GM13976 (cell line): ENCODE measurements at regions not wholly inside any gene's neighbourhood (a gene's known extent, or its start where the extent isn't known, plus 50 kb on each side); places are given as distances from the start of the nearest gene placed in this dataset.

Source experiments
- DNase-seq: peaks from one replicate; pipeline ENCODE4 v3.0.0; 2012; ENCODE audit warnings: low spot score
- in situ Hi-C: fragments of 300-500 bp; cut with MboI; formaldehyde crosslinking; loops from one replicate; pipeline ENCODE4 v1.12.0; 2022; ENCODE audit warnings: low sequenced_read_pairs, mixed read lengths, inconsistent platforms; ENCODE audit not compliant: unreplicated experiment
- TF ChIP-seq, protein P1 (sequence below): IDR thresholded peaks from 2 replicates; pipeline ENCODE4 v1.5.1; 2012; ENCODE audit warnings: borderline replicate concordance, mild to moderate bottlenecking; ENCODE audit not compliant: insufficient read depth; ENCODE audit errors: extremely low read depth, missing control alignments, control extremely low read depth

DNA sequence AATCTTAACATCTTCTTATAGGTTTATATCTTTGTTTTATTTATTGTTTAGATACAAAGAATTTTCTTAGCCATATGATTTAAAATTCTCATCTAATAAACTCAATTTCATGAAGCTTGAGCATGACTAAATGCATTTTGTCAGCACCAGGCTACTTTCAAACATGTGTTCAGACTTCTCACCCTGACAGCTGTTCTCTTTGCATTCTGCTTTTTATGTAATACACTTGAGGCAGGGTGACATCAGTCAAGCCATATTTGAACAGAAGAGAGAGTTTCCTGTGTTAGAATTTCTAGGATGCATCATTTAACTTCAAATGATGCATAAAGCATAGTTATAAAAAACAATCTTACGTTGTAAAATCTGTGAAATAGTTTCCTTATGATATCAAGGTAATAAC, 1295.1 kb upstream of the PCDH20 start:
- in situ Hi-C loops, result no loop called here
- DNase-seq, result no peak
- TF ChIP-seq, protein P1, sequence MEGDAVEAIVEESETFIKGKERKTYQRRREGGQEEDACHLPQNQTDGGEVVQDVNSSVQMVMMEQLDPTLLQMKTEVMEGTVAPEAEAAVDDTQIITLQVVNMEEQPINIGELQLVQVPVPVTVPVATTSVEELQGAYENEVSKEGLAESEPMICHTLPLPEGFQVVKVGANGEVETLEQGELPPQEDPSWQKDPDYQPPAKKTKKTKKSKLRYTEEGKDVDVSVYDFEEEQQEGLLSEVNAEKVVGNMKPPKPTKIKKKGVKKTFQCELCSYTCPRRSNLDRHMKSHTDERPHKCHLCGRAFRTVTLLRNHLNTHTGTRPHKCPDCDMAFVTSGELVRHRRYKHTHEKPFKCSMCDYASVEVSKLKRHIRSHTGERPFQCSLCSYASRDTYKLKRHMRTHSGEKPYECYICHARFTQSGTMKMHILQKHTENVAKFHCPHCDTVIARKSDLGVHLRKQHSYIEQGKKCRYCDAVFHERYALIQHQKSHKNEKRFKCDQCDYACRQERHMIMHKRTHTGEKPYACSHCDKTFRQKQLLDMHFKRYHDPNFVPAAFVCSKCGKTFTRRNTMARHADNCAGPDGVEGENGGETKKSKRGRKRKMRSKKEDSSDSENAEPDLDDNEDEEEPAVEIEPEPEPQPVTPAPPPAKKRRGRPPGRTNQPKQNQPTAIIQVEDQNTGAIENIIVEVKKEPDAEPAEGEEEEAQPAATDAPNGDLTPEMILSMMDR, result no peak

DNA sequence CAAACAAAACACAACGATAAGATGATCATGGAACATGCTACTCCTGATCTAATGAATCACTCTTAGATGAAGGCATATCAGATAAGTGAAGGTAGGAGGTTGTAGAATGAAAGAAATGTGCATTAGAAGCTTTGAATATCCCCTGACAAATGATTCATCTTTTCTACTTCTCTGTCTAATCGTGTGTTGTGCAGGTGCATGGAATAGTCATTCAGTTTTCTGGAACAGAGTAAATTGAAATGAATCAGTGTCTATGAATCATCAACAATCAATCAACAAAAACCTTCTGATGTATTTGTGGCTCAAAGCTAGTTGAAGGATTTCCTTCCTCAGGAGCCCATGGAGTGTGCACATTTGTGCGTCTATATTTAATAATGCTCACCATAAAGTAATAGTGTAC, 1290.4 kb upstream of the PCDH20 start:
- DNase-seq, result no peak
- TF ChIP-seq, protein P1, result no peak
- in situ Hi-C loops, result no loop called here

DNA sequence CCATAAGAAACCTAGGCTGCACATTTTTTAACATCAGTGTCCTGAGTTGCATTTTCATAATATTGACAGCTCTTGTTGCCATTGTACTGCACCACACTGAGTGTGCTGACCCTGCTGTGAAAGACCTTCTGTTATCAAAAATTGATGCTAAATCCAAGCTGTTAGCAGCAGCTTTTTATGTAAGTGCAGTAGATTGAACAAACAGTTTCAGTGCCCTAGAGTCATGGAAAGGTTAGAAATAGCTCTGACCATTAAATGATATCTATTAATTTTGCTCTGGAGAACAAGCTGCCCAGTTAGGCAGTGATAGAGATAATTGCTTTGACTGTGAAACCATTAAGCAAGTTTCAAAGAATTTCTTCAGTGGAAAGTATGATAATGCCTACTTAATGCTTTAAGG, 1289.2 kb upstream of the PCDH20 start:
- in situ Hi-C loops, result no loop called here
- TF ChIP-seq, protein P1, result no peak
- DNase-seq, result no peak

DNA sequence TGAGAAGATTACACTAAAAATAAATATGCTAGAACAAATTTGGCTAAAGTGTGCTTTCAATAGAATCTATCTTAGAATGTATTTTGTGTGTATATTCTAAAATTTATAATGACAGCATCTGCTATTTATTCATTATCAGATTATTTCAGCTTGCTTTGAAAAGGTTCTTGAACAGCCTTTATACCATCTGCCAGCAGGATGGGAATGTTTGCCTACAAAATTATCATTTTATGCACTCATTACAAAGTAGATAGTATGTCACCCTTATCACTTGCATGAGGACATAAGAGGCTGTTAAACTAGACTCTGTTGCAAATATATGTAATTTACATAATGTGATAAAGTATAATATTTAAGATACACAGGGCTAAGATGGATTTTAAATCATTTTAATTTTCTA, 1286.9 kb upstream of the PCDH20 start:
- in situ Hi-C loops, result no loop called here
- DNase-seq, result no peak
- TF ChIP-seq, protein P1, result no peak

DNA sequence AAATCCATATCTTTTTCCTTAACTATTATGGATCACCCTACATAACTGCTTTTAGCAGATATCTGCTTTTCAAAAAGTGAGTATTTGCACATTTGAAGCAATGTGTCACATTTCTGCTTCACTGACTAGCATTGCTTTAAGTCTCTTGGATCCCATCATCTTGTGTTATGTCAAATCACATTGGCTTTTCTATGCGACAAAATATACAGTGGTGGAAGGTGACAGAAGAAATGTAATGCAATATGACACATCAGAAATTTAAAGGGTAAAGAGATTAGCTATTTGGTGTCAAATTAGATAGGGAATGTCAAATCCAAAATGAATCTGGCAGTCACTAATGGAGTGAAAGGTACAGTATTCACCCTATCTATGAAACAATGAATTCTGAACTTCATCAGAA, 1282.1 kb upstream of the PCDH20 start:
- TF ChIP-seq, protein P1, result no peak
- no peak for DNase-seq
- in situ Hi-C loops, result no loop called here

DNA sequence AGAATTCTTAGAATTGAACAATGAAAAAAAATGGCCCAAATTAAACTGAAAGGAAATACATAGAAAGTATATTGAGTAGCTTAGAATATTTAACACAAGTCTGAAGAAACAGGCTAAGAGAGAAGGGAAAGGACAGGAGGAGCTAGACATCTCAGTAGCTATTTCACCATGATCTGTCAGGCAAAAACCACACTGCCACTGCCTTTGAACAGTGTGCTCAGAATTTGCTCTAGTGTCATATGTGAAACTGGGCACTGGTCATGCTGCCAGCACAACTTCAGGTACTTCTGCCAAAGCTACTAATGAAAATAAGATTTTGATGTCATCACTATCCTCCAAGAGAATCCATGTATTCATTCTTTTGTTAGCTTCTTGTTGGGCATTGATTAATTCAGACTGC, 1280.8 kb upstream of the PCDH20 start:
- in situ Hi-C loops, result no loop called here
- TF ChIP-seq, protein P1, result no peak

DNA sequence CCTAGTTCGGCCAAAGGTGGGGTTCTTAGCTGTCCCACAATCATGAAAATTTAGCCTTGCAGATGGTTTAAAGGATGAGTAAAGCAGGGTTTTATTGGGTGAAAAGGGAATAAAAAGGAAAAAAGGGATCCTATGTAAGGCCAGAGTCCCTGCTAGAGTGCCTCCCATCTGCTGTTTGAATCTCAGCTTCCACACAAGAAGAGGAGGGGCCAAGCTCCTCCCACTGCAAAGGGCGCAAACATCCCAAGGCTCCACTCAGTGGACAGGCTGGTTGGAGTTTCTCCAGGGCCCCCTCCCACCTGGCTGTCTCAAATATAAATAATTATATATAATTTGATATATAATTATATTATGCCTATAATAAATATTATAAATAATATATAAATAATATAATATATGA, 1272.1 kb upstream of the PCDH20 start:
- TF ChIP-seq, protein P1, result no peak
- DNase-seq, result no peak
- in situ Hi-C loops, result no loop called here

More for the DNA sequence above, 1280.8 kb upstream of the PCDH20 start:
- DNase-seq, result no peak
